KMS-11 (cell line): ENCODE measurements at regions not wholly inside any gene's neighbourhood (a gene's known extent, or its start where the extent isn't known, plus 50 kb on each side); places are given as distances from the start of the nearest gene placed in this dataset.

Experiments used
- H2AFZ ChIP-seq: fragments of 200-600 bp; sonication (generic); 2 replicates; pipeline ENCODE4 v1.6.1; 2016; ENCODE audit warnings: antibody characterized with exemption, mixed run types, low read depth
- H3K27ac ChIP-seq: fragments of 200-600 bp; sonication (generic); 2 replicates; pipeline ENCODE4 v1.6.1; 2016; ENCODE audit warnings: mild to moderate bottlenecking, mixed run types
- H3K27me3 ChIP-seq: fragments of 200-600 bp; sonication (generic); 2 replicates; pipeline ENCODE4 v1.6.1; 2017; ENCODE audit warnings: mild to moderate bottlenecking, low read depth, mixed run types, moderate library complexity; ENCODE audit not compliant: insufficient read depth
- H3K36me3 ChIP-seq: fragments of 200-600 bp; sonication (generic); 2 replicates; pipeline ENCODE4 v1.6.1; 2017; ENCODE audit warnings: mild to moderate bottlenecking, mixed run types; ENCODE audit not compliant: insufficient read depth
- H3K4me1 ChIP-seq: fragments of 200-600 bp; sonication (generic); 2 replicates; pipeline ENCODE4 v1.6.1; 2016; ENCODE audit warnings: mild to moderate bottlenecking, low read depth, mixed run types; ENCODE audit not compliant: poor library complexity, severe bottlenecking
- H3K4me2 ChIP-seq: fragments of 200-600 bp; sonication (generic); 2 replicates; pipeline ENCODE4 v1.7.0; 2016; ENCODE audit warnings: mild to moderate bottlenecking, mixed run types
- H3K4me3 ChIP-seq: fragments of 200-600 bp; sonication (generic); IDR thresholded peaks from 2 replicates; pipeline ENCODE4 v1.6.1; 2017; ENCODE audit warnings: low read depth, low read length, mixed read lengths; ENCODE audit not compliant: insufficient read depth
- H3K79me2 ChIP-seq: fragments of 200-600 bp; sonication (generic); 2 replicates; pipeline ENCODE4 v1.6.1; 2016; ENCODE audit warnings: low read depth, mixed run types; ENCODE audit not compliant: insufficient read depth
- H3K9ac ChIP-seq: fragments of 200-600 bp; sonication (generic); 2 replicates; pipeline ENCODE4 v1.6.1; 2016; ENCODE audit warnings: mild to moderate bottlenecking, mixed run types
- H4K20me1 ChIP-seq: fragments of 200-600 bp; sonication (generic); 2 replicates; pipeline ENCODE4 v1.6.1; 2016; ENCODE audit warnings: mild to moderate bottlenecking, mixed run types; ENCODE audit not compliant: insufficient read depth
- CTCF ChIP-seq: fragments of 200-600 bp; sonication (generic); conservative IDR thresholded peaks from 2 replicates; pipeline ENCODE4 v1.6.1; 2017; ENCODE audit warnings: low read depth, mild to moderate bottlenecking, antibody characterized with exemption, low read length, moderate library complexity, mixed read lengths

- Histone ChIP-seq H3K4me2 (no peak overlapping the region), H3K79me2 (no peaks in the 10 kb centered on the region), H4K20me1 (no peaks in the 10 kb centered on the region), H3K4me1 (no peaks in the 10 kb centered on the region), H3K36me3 (no peaks in the 10 kb centered on the region), H3K27me3 (no peaks in the 10 kb centered on the region), H3K9ac (no peak overlapping the region), H3K27ac (no peak overlapping the region), H2AFZ (no peak overlapping the region), H3K4me3 (no peak overlapping the region)
- TF ChIP-seq CTCF = no peak
Observed at GRCh38 chr2:52857722-52858121, 909.9 kb upstream of the CHAC2 start.

- Histone ChIP-seq H3K27ac (no peak overlapping the region), H3K79me2 (no peaks in the 10 kb centered on the region), H3K27me3 (no peaks in the 10 kb centered on the region), H3K36me3 (no peaks in the 10 kb centered on the region), H3K4me3 (no peak overlapping the region), H2AFZ (no peak overlapping the region), H3K4me2 (no peak overlapping the region), H4K20me1 (no peaks in the 10 kb centered on the region), H3K9ac (no peak overlapping the region), H3K4me1 (no peaks in the 10 kb centered on the region)
- no peak for TF ChIP-seq CTCF
Observed at GRCh38 chr2:52852006-52852405, 915.6 kb upstream of the CHAC2 start.

GRCh38 chr2:52844701-52845423 is 922.7 kb upstream of the CHAC2 start:
- Histone ChIP-seq H3K4me2 (no peak overlapping the region), H3K27ac (no peak overlapping the region), H3K27me3 (no peaks in the 10 kb centered on the region), H3K36me3 (no peaks in the 10 kb centered on the region), H4K20me1 (no peaks in the 10 kb centered on the region), H3K4me1 (no peaks in the 10 kb centered on the region), H3K9ac (no peak overlapping the region), H3K4me3 (no peak overlapping the region), H3K79me2 (no peaks in the 10 kb centered on the region), H2AFZ (no peak overlapping the region)
- TF ChIP-seq CTCF = no peak

GRCh38 chr2:52835909-52836308 is 931.7 kb upstream of the CHAC2 start:
- no peak overlapping the region for H2AFZ ChIP-seq
- no peak overlapping the region for H3K4me2 ChIP-seq
- no peak for TF ChIP-seq CTCF
- H3K4me1 ChIP-seq = no peaks in the 10 kb centered on the region
- H3K4me3 ChIP-seq = no peak overlapping the region
- H3K27ac ChIP-seq = no peak overlapping the region
- no peaks in the 10 kb centered on the region for H4K20me1 ChIP-seq
- no peaks in the 10 kb centered on the region for H3K79me2 ChIP-seq
- H3K9ac ChIP-seq = no peak overlapping the region
- no peaks in the 10 kb centered on the region for H3K27me3 ChIP-seq
- no peaks in the 10 kb centered on the region for H3K36me3 ChIP-seq
